K562 (cell line): ENCODE measurements at regions not wholly inside any gene's neighbourhood (a gene's known extent, or its start where the extent isn't known, plus 50 kb on each side); places are given as distances from the start of the nearest gene placed in this dataset.

Experiments used
- ATAC-seq: fragments of 200-7000 bp; cut with Tn5 transposase; 3 replicates; pipeline ENCODE4 v1.9.1; 2020; ENCODE audit warnings: moderate library complexity
- BruUV-seq: library from RNA; stranded (reverse); fragments of 400-500 nt; replicated peaks from 2 replicates; lab custom pipeline; 2021; lab: Mats Ljungman, UMichigan
- CTCF ChIA-PET: fragments of 300-600 bp; formaldehyde crosslinking; extraction: SDS; loops from one replicate; lab custom pipeline; 2021; ENCODE audit warnings: low intra/inter-chr PET ratio; lab: Yijun Ruan, JAX
- POLR2A ChIA-PET: fragments of 300-600, 350-650 bp; sonication (Branson Sonifier 250); formaldehyde crosslinking; extraction: SDS; loops from one replicate; lab custom pipeline; 2021; ENCODE audit warnings: antibody characterized with exemption, inconsistent platforms; lab: Yijun Ruan, JAX
- DNase-seq, 4 experiments: peaks; one replicate each; pipeline versions ENCODE4 v3.0.0 to v3.0.0-alpha.2; 2011 to 2018; ENCODE audit warnings: low spot score in 3 of 4, mixed read lengths in 3 of 4; ENCODE audit errors: extremely low read depth in 1 of 4
- FAIRE-seq: peaks from 2 replicates; lab custom pipeline; 2011; peaks lifted over from hg19 to GRCh38; lab: Jason Lieb, UNC
- H2AFZ ChIP-seq: 2 replicates; pipeline ENCODE4 v1.6.0; 2011; ENCODE audit warnings: low read depth, low read length, control low read depth, inconsistent platforms
- H3K27ac ChIP-seq: fragments of 200-600 bp; 3 replicates; pipeline ENCODE4 v1.8.0; 2011; ENCODE audit warnings: low read depth, mild to moderate bottlenecking, control low read depth, inconsistent platforms, low read length, moderate library complexity, mixed read lengths; ENCODE audit errors: extremely low read depth
- H3K27me3 ChIP-seq, 2 experiments: fragments of 300-600 bp in 1 of 2; 2 replicates in 1 of 2; 3 replicates in 1 of 2; pipeline versions ENCODE4 v1.6.0 to v1.8.0; 2011; ENCODE audit warnings: inconsistent platforms in 2 of 2, low read length in 2 of 2, mild to moderate bottlenecking in 1 of 2, mixed read lengths in 1 of 2, moderate library complexity in 1 of 2; ENCODE audit not compliant: control insufficient read depth in 2 of 2, insufficient read depth in 2 of 2
- H3K36me3 ChIP-seq: fragments of 300-600 bp; 3 replicates; pipeline ENCODE4 v1.8.0; 2011; ENCODE audit warnings: mild to moderate bottlenecking, low read length, inconsistent platforms; ENCODE audit not compliant: control insufficient read depth, insufficient read depth
- H3K4me1 ChIP-seq, 2 experiments: fragments of 200-600 bp in 1 of 2; replicated peaks in 1 of 2; 2 replicates in 1 of 2; 3 replicates in 1 of 2; pipeline versions ENCODE4 v1.5.1 to v1.8.0; 2011; ENCODE audit warnings: inconsistent platforms in 2 of 2, low read length in 2 of 2, mild to moderate bottlenecking in 1 of 2, mixed read lengths in 1 of 2, moderate library complexity in 1 of 2; ENCODE audit not compliant: control insufficient read depth in 2 of 2, insufficient read depth in 2 of 2
- H3K4me2 ChIP-seq: 2 replicates; pipeline ENCODE4 v1.6.1; 2011; ENCODE audit warnings: low read length, control low read depth, inconsistent platforms, mixed read lengths; ENCODE audit not compliant: insufficient read depth
- H3K4me3 ChIP-seq: fragments of 200-600 bp; sonication (generic), shearing (Covaris generic); 2 replicates; pipeline ENCODE4 v1.5.1; 2016; ENCODE audit warnings: control low read depth, inconsistent platforms
- H3K79me2 ChIP-seq: fragments of 200-600 bp; 3 replicates; pipeline ENCODE4 v1.8.0; 2011; ENCODE audit warnings: low read length, inconsistent platforms; ENCODE audit not compliant: control insufficient read depth, insufficient read depth
- H3K9ac ChIP-seq, 2 experiments: 2 replicates each; pipeline versions ENCODE4 v1.6.0 to v1.6.1; 2011; ENCODE audit warnings: low read depth in 2 of 2, low read length in 2 of 2, control low read depth in 1 of 2, inconsistent platforms in 1 of 2, mild to moderate bottlenecking in 1 of 2, mixed read lengths in 1 of 2; ENCODE audit not compliant: insufficient read depth in 1 of 2
- H3K9me1 ChIP-seq: one replicate; pipeline ENCODE4 v1.6.0; 2011; ENCODE audit warnings: inconsistent platforms, mild to moderate bottlenecking, low read length, moderate library complexity; ENCODE audit not compliant: control insufficient read depth, insufficient read depth
- H3K9me3 ChIP-seq: replicated peaks from 2 replicates; pipeline ENCODE4 v1.5.1; 2011; ENCODE audit warnings: low read depth, low read length, inconsistent platforms; ENCODE audit not compliant: control insufficient read depth, insufficient read depth
- H4K20me1 ChIP-seq: replicated peaks from 2 replicates; pipeline ENCODE4 v1.6.1; 2011; ENCODE audit warnings: low read length, inconsistent platforms, mixed read lengths; ENCODE audit not compliant: control insufficient read depth, insufficient read depth
- E2F5 ChIP-seq: sonication (generic); formaldehyde crosslinking; IDR thresholded peaks from 2 replicates; pipeline ENCODE4 v1.8.0; 2022; ENCODE audit warnings: mild to moderate bottlenecking, missing genetic modification reagents
- HDGF ChIP-seq: fragments of 450-650 bp; IDR thresholded peaks from 2 replicates; pipeline ENCODE4 v1.6.1; 2016
- NRF1 ChIP-seq, 2 experiments: fragments of 450-650 bp; IDR thresholded peaks in 1 of 2; conservative IDR thresholded peaks in 1 of 2; 2 replicates each; pipeline ENCODE4 v1.6.1; 2014; ENCODE audit warnings: mild to moderate bottlenecking in 2 of 2
- PKNOX1 ChIP-seq: fragments of 450-650 bp; IDR thresholded peaks from 2 replicates; pipeline ENCODE4 v1.6.1; 2016
- POLR2B ChIP-seq: fragments of 450-650 bp; IDR thresholded peaks from 2 replicates; pipeline ENCODE4 v1.6.1; 2018; ENCODE audit warnings: low read depth; ENCODE audit not compliant: partially characterized antibody
- POLR2G ChIP-seq: fragments of 200-400 bp; formaldehyde crosslinking; IDR thresholded peaks from 2 replicates; pipeline ENCODE4 v1.6.1; 2017; ENCODE audit warnings: low read depth, mild to moderate bottlenecking, antibody characterized with exemption, low read length, moderate library complexity
- TCF7L2 ChIP-seq: fragments of 150-350 bp; IDR thresholded peaks from 2 replicates; pipeline ENCODE4 v1.6.1; 2016; ENCODE audit warnings: low read depth, mild to moderate bottlenecking, low read length, moderate library complexity
- ZBTB43 ChIP-seq: sonication (generic); formaldehyde crosslinking; IDR thresholded peaks from 2 replicates; pipeline ENCODE4 v1.8.0; 2023; ENCODE audit warnings: mild to moderate bottlenecking, missing genetic modification reagents
- ZC3H11A ChIP-seq: IDR thresholded peaks from 2 replicates; pipeline ENCODE4 v1.6.1; 2012; ENCODE audit warnings: low read depth, low read length, improper control_type of control experiment
- ZNF316 ChIP-seq: fragments of 450-650 bp; IDR thresholded peaks from 2 replicates; pipeline ENCODE4 v1.6.1; 2016
- WGBS: fragments of 100-300 bp; shearing (Covaris generic); methylation state at CpG from one replicate; pipeline ENCODE4 v1.1.6; 2016; ENCODE audit warnings: low coverage, mixed read lengths; ENCODE audit not compliant: insufficient coverage; ENCODE audit errors: missing lambda C conversion rate; 5-methylcytosine and 5-hydroxymethylcytosine counted together
- in situ Hi-C: fragments of 300-500 bp; cut with MboI; formaldehyde crosslinking; loops from 4 replicates; pipeline ENCODE4 v1.15.0; 2018; ENCODE audit warnings: inconsistent platforms, mixed read lengths
- intact Hi-C: fragments of 100-400 bp; cut with micrococcal nuclease; formaldehyde crosslinking; loops from 2 replicates; pipeline ENCODE4 v1.14.2; 2022

GRCh38 chr3:120853416-120853815 lies 54.6 kb upstream of the STXBP5L start:
- 0% methylated on average over 2 of the region's 9 CpGs for WGBS
- intact Hi-C loops (no loop called here), in situ Hi-C loops (no loop called here)
- H3K9ac ChIP-seq, result no peak overlapping the region
- TF ChIP-seq NRF1 (conservative IDR thresholded peaks at IDR 0.05 in 1 of 2, IDR thresholded peaks at IDR 0.05 in 1 of 2), result 0 out of 4 replicates have a peak, but pooled peaks of 1 of the 2 experiments have one; percentile 39
- no peak for TF ChIP-seq POLR2B
- H3K36me3 ChIP-seq, result no peaks in the 10 kb centered on the region
- no peak overlapping the region for H2AFZ ChIP-seq
- DNase-seq (peak in 1 of 4 experiments; percentile 9), ATAC-seq (no peak), FAIRE-seq (no peak)
- H4K20me1 ChIP-seq, result no peaks in the 10 kb centered on the region
- no peak overlapping the region for H3K4me3 ChIP-seq
- no peaks in the 10 kb centered on the region for H3K79me2 ChIP-seq
- H3K27ac ChIP-seq, result no peak overlapping the region
- no peaks in the 10 kb centered on the region; a peak in 1 of 5 replicates for H3K4me1 ChIP-seq
- CTCF ChIA-PET, result no interaction called here
- H3K27me3 ChIP-seq, result no peaks in the 10 kb centered on the region; a peak in 1 of 5 replicates
- no TSS peak for BruUV-seq
- H3K9me3 ChIP-seq, result no peaks in the 10 kb centered on the region
- no peaks in the 10 kb centered on the region for H3K9me1 ChIP-seq
- POLR2A ChIA-PET, result no interaction called here
- no peak overlapping the region for H3K4me2 ChIP-seq

GRCh38 chr3:120854908-120855526 lies 53.0 kb upstream of the STXBP5L start:
- Histone ChIP-seq H3K9ac (no peak overlapping the region), H3K4me3 (no peak overlapping the region), H3K9me1 (no peaks in the 10 kb centered on the region), H3K27ac (no peak overlapping the region), H3K9me3 (no peaks in the 10 kb centered on the region), H4K20me1 (no peaks in the 10 kb centered on the region), H3K4me1 (no peaks in the 10 kb centered on the region; a peak in 1 of 5 replicates), H3K36me3 (no peaks in the 10 kb centered on the region), H2AFZ (no peak overlapping the region), H3K4me2 (no peak overlapping the region), H3K79me2 (no peaks in the 10 kb centered on the region), H3K27me3 (no peaks in the 10 kb centered on the region; a peak in 1 of 5 replicates)
- WGBS, result 8% methylated on average over 1 of the region's 3 CpGs
- ATAC-seq (no peak), FAIRE-seq (no peak), DNase-seq (no peak)
- intact Hi-C loops (no loop called here), in situ Hi-C loops (no loop called here)
- CTCF ChIA-PET, result no interaction called here
- TF ChIP-seq ZBTB43 (no peak), PKNOX1 (no peak), TCF7L2 (no peak), ZNF316 (no peak), HDGF (no peak), POLR2G (no peak), ZC3H11A (no peak), E2F5 (no peak)
- POLR2A ChIA-PET, result no interaction called here
- BruUV-seq, result no TSS peak
